Femur (tissue), 1 donor: ENCODE measurements at regions not wholly inside any gene's neighbourhood (a gene's known extent, or its start where the extent isn't known, plus 50 kb on each side); places are given as distances from the start of the nearest gene placed in this dataset.

Experiments used
- DNase-seq: peaks from one replicate; pipeline ENCODE4 v3.0.0-alpha.2; 2017

DNA sequence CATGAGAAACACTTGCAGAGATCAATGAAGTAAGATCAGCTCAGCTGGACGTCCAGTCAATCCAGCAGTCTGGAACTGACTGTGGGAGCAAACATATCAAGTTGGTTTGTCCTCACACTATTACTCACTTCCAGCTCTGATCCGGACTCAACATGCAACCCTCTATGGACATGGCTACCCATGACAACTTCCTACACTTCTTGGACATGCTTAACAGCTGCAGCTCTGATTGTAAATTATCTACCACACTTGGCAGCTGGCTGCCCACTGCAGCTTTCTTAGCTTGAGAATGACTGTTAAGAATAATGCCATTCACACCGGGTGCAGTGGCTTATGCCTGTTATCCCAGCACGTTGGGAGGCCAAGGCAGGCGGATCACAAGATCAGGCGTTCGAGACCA, 429.8 kb downstream of the EPHA4 start:
- DNase-seq = no peak

GRCh38 chr2:221143231-221143630, 428.9 kb downstream of the EPHA4 start:
- no peak for DNase-seq

DNA sequence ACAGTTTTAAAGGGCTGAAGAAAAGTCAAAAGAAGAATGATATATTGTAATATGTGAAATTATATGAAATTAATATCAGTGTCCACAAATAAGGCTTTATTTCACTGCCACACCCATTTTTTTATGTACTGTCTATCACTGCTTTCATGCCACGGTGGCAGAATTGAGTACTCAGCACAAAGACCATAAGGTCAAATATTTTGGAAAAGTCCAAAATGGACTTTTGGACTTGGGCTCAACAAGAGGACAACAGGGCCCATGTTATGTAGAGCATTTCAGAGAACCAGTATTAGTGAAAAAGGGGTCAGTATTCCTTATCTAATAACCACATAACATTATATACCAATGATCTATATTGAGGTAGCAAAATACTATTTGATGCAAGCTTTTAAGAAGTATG, 427.2 kb downstream of the EPHA4 start:
- DNase-seq = no peak

DNA sequence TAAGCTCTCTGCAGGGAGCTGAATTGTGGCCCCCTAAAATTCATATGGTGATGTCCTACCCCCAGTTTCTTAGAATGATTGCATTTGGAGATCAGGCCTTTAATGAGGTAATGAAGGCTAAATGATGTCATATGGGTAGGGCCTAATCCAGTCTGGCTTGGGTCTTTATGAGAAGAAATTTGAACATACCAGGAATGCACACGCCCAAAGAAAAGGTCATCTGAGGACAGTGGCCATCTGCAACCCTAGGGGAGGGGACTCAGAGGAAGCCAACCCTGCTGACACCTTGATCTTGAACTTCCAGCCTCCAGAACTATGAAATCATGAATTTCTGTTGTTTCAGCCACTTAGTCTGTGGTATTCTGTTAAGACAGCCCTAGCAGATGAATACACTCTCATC, 426.7 kb downstream of the EPHA4 start:
- DNase-seq = no peak

GRCh38 chr2:221153226-221153625, 418.9 kb downstream of the EPHA4 start:
- no peak for DNase-seq

GRCh38 chr2:221154176-221154575, 417.9 kb downstream of the EPHA4 start:
- DNase-seq = no peak

DNA sequence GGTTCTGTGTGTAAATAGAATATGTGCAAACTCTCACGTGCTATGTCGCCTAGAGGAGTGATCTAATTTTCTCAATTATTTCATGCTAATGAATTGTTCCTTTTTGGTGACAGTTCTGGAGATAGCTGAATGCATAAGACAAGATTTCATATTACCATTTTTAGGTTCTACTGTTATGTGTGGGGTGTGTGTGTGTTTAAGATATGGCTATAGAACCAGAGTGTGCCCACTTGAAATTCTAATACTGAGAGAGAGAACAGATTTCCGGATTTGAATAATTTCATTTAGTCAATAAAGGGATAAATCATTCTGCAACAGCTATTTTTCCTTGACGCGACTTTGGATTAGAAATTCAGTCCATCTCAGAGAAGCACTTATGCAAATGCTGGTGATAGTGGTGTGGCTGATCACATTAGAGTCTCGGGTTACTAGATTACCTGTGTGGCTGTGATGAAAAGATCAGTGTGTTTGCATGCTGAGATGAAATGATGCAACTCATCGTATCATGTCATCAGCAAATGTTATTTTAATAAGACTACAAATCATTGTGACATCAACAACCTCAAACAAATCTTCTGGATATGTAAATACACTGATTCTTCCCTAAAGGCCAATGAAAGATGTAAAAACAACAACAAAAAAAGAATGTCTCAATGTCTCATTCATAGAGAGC, 415.9 kb downstream of the EPHA4 start:
- DNase-seq = no peak

DNA sequence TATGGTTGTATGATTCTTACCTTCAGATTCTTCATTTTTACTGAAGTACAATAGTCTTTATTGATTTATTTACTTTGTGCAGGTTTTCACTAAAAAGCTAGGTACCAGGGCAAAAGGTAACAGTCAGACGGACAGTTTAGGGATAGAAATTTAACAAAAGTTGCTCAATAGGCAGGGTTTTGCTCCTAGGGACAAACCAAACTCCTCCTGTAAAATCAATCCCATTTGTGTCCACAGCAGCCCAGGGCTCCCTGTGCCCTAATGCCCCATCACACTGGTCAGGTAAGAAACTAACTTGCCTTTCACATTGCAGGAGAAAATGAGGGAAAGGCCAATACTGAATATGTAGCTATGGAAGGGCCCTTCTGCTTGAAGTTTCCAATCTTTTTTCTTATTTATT, 410.9 kb downstream of the EPHA4 start:
- DNase-seq = no peak

DNA sequence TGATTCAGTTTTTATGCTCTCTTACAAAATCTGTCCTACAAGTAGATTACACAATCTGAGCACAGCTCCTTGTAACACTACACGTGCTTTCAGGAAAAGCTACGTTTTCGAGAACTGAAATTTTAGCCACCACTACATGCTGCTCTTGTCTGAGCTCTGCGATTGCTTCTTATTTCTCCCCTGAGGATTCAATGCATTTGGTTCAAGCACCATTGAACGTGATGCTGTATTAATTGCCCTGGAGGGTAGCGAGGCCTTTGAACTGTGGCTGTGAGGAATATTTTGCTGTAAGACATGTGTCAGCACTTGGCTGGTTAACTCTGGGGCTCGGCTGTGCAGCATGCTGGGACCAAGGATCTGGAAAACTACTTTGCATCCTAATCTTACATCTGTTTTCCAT, 405.8 kb downstream of the EPHA4 start:
- DNase-seq = peak; percentile 78

GRCh38 chr2:221167561-221167960, 404.5 kb downstream of the EPHA4 start:
- DNase-seq = no peak

GRCh38 chr2:221169724-221170123, 402.4 kb downstream of the EPHA4 start:
- DNase-seq = no peak

DNA sequence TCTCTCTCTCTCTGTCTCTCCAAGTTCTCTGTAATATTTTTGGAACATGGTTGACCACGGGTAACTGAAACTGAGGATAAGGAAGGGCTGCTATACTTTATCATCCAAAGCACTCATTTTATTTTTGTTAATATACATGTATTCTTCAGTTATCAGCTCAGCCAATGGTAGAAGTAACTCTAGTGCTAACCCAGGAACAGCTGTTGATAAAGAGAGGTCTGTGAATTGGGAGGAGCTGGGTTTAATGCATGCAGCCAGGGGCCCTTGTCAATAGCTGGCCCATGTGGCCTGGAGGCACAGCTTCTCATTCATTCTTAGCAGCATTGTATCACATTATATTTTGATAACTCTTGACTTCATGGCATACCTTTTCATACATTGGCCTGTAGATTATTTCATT, 401.6 kb downstream of the EPHA4 start:
- DNase-seq = no peak

GRCh38 chr2:221176667-221177066, 395.4 kb downstream of the EPHA4 start:
- DNase-seq = no peak

DNA sequence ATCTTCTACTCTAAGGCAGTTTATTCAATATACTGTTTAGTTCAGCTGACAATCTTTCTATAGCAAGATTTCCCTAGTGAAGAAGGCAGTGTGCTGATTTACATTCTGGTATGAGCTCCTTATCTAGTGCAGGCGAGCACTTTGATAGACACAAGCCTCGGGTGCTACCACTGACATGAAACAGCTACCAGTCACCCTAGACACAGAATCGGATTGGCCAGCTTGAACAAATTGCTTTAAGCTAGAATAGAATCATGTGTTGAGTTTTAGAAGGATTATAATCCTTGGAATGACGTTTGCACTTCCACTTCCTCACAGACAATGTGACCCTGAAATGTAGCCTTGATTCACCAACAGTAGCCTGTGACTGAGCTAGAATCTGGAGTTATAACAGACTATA, 394.0 kb downstream of the EPHA4 start:
- no peak for DNase-seq

- no peak for DNase-seq
These were observed 385.2 kb downstream of the EPHA4 start for GRCh38 chr2:221186873-221187272.

GRCh38 chr2:221189431-221190067, 382.6 kb downstream of the EPHA4 start:
- DNase-seq = no peak

DNA sequence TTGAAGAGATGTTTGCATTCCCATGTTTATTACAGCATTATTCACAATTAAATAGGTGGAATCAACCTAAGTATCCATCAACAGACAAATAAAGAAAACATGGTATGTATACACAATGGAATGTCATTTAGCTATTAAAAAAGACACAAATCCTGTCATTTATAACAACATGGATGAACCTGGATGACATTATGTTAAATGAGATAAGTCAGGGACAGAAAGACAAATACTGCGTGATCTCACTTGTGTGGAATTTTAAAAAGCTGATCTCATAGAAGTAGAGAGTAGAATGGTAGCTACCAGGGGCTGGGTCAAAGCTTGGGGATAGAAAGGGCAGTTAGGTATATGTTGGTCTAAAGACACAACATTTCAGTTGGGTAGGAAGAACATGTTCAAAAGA, 376.3 kb downstream of the EPHA4 start:
- no peak for DNase-seq

GRCh38 chr2:221197225-221197856, 374.8 kb downstream of the EPHA4 start:
- DNase-seq = no peak

- no peak for DNase-seq
These were observed 373.8 kb downstream of the EPHA4 start for GRCh38 chr2:221198309-221198708.

DNA sequence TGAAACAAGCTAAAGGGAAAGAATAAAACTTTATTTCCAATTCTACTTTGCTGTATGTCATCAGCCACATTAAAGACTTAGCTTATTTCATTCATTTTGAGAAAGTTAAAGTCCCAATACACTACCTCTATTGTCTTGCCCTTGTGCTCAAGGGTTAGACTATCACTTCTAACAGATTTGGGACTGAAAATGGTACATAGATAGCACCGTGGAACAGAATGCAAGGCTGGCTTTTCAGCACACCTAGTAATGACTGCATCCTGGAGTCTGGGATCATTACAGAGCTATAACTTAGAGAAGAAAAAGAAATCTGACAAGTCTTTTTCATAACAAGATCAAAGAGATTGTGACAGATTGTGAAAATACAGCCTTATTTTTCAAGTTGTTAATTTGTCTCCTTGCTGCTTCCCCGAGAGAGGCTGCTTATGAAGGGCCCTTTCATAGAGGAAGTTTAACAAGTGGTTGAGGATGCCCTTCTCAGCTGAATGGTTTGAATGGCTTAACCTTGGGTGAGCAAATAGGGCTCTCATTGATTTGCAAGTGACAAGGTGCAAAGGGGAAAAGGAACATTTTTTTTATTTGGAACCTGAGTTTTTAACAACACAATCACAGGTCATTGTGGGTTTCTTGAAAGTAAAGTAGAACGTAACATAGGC, 371.8 kb downstream of the EPHA4 start:
- no peak for DNase-seq

DNA sequence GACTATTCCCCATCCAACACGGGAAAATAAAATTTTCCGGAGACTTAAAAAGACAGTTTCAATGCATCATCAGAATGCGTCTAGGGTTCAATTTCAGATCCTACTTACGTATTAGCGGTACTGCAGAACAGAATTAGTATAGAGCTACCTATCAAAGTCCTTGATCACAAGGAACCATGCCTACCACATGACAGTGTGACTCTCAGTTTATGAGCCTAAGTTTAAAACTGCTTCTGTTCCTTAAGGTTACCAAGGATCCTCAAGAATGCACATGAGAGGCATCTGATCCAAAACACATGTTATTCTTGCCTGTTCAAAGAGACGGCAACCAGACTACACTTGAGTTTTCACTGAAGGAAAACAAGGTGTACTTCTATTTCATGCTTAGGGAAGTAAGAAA, 369.7 kb downstream of the EPHA4 start:
- DNase-seq = no peak

- DNase-seq = no peak
These were observed 369.0 kb downstream of the EPHA4 start for GRCh38 chr2:221203125-221203524.

GRCh38 chr2:221203856-221204255, 368.2 kb downstream of the EPHA4 start:
- DNase-seq = no peak

- no peak for DNase-seq
These were observed 367.4 kb downstream of the EPHA4 start for GRCh38 chr2:221204699-221205098.
